CD1c-positive myeloid dendritic cell (primary cell): ENCODE measurements at regions not wholly inside any gene's neighbourhood (a gene's known extent, or its start where the extent isn't known, plus 50 kb on each side); places are given as distances from the start of the nearest gene placed in this dataset.
"Not testable (repeated sequence)": the region's sequence is repeated elsewhere in the genome, so short reads cannot be mapped to it uniquely, and the experiment has no call there.

Source experiments
- DNase-seq: peaks from one replicate; pipeline ENCODE4 v3.0.0-alpha.2; 2016; ENCODE audit errors: extremely low spot score

DNA sequence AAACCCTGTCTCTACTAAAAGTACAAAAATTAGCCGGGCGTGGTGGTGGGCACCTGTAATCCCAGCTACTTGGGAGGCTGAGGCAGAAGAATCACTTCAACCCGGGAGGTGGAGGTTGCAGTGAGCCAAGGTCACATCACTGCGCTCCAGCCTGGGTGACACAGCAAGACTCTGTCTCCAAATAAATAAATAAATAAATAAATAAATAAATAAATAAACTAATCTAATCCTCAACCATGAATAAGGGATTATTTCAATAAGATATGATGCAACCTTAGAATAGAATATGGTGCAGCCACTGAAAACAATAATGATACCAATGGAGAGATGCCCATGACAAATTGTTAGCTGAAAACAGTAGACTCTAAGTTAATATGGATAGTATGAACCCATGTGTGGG is 270.0 kb downstream of the MEX3B start:
- not testable (repeated sequence) for DNase-seq

DNA sequence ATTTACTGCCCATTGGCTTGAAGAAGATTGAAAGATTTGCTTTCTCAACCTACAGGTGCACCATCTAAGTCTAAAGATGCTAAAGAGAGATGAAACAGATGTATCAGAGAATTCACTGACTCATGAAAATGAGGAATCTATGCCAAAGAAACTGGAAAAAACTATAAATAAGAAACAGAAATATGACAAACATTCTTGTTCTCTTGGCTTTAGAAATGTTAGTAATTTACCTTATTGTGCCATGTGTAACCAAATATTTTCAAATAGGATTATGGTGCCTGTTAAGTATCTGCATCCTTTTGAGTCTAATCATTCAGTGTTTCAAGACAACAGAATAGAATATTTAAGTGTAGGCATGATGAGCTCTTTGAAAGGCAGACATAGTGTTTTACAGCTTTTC is 271.5 kb downstream of the MEX3B start:
- DNase-seq: no peak

GRCh38 chr15:81768773-81769172 is 277.0 kb downstream of the MEX3B start:
- no peak for DNase-seq

GRCh38 chr15:81766829-81767475 is 278.9 kb downstream of the MEX3B start:
- DNase-seq: no peak

GRCh38 chr15:81765816-81766215 is 280.0 kb downstream of the MEX3B start:
- no peak for DNase-seq

DNA sequence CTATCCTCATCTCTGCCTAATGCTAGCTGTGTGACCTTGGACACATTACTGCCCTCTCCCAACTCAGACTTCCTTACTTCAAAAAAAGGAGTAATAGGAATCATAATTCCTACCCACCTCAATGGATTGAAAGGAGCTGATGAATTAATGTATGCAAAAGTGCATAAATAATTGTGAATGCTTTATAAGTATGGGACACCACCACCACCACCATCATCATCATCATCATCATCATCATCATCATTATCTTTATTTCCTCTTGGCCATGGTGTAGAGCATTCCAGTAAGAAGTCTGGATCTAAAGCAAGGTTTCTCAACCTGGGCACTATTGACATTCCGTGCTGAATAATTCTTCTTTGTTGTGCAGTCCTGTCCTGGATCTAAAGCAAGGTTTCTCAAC is 282.5 kb downstream of the MEX3B start:
- no peak for DNase-seq

- DNase-seq: no peak
Measured at GRCh38 chr15:81760686-81761085, 285.1 kb downstream of the MEX3B start.

GRCh38 chr15:81758818-81759284 is 287.0 kb downstream of the MEX3B start:
- DNase-seq: no peak

DNA sequence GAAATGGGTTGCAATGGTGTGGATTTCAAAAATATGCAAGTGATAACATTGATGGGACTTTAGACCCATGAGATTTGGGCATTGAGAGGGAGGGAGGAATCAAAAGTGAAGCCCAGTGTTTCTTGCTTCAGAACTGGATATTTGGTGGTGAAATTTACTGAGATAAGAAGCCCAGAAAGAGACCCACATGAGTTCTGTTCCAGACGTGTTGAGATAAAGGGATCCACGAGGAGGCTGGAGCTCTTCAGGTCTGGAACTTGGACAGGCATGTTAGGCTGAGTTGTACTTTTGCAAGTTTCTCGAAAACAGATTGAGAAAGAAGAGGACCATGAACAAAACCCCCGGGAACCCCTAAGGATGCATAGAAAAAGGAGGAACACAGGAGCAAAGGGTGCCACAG is 290.2 kb downstream of the MEX3B start:
- no peak for DNase-seq

GRCh38 chr15:81754078-81754477 is 291.7 kb downstream of the MEX3B start:
- no peak for DNase-seq

DNA sequence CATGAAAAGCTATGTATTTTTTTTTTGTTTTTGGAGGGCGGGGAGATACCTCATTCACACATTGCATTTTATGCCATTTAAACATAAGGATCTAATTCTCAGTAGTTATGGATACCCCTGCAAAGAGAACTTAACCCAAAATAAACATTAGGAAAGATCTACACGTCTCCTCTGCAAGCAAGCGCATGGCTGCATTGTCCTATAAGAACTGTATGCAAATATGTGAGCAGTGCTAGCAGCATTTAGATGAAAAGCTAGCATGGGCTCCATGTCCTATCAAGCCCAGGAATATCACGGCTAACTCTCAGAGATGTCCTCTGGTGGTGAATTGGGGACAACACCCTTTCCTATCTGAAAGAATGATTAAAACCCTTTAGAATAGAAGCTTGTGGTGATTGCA is 292.8 kb downstream of the MEX3B start:
- DNase-seq: no peak

GRCh38 chr15:81752546-81752942 is 293.3 kb downstream of the MEX3B start:
- DNase-seq: no peak

DNA sequence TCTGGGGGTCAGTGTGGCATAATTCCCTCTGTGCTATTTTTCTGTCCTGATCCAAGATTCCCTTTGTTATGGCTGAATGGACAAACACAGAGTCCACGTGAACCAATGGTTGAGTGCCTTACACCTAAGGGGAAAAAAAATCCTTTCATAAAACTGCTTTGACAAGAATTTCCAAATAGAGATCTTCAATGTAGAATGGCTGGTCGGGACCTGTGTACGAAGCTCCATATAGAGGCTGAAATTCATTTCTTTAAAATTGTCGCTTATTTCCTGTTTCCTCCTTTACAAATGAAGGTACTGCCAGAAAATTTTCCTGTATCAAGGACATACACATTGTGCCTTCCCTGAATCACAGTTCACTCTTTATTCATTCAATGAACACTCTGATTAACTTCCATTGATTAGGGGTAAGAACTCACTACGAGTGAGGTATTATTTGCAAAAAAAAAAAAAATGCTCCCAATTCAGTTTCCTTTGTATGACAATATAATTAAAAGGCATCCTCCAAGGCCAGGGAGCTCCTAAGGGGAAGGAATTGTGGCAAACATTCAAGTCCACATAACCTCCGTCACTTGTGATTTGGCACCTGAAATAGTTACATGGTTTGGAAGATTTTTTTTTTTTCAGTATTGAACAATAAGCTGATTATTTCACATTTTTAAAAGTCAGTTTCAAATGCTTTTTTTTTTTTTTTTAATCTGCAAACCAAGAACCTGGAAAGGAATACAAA is 293.8 kb downstream of the MEX3B start:
- DNase-seq: no peak

DNA sequence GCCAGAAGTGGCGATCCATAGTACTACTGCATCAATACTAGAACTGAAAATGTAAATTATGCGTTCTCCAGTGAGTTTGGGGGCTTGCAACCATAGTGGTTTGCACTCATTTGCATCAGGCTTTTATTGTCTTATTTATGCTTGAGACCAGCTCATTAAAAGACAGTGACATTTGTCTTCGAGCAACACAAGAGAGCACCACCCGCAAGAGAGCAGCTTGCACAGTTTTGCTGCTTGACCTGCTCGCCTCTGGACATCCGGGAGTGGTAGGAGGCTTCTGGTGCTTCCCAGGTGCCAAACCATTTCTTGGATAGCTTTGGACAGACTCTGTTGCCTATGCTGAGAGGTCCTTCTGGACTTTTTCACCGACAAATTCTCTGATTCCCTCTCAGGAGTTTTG is 294.6 kb downstream of the MEX3B start:
- DNase-seq: no peak

- no peak for DNase-seq
Measured at GRCh38 chr15:81749716-81750375, 296.0 kb downstream of the MEX3B start.

DNA sequence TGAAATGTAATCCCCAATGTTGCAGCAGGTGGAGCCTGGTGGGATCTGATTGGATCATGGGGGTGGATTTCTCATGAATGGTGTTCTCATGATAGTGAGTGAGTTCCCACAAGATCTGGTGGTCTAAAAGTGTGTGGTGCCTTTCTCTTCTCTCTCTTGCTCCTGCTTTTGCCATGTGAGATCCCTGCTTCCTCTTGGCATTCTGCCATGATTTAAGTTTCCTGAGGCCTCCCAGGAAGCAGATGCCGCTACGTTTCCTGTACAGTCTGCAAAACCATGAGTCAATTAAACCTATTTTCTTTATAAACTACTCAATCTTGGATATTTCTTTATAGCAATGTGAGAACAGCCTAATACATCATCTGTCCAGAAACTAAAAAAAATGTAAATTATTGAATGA is 298.3 kb downstream of the MEX3B start:
- DNase-seq: no peak

DNA sequence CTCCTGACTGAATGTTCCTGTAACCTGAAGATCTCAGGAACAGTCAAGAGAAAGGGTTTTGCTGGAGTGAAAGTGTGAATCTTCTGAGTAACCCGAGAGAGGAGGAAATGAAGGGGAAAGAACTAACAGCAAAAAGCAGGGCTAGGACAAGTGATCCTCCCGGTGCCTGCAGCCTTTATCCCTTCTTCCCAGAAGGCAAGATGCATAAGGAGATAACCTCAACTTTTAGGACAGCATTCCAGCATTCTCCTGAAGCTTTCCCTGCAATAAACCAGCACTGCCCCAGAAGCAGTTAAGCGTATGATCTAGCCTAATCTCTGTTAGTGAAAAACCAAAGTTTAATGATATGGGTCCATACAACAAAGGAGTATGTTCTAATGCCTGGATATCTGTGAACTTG is 298.8 kb downstream of the MEX3B start:
- DNase-seq: no peak

GRCh38 chr15:81744364-81744763 is 301.5 kb downstream of the MEX3B start:
- no peak for DNase-seq

DNA sequence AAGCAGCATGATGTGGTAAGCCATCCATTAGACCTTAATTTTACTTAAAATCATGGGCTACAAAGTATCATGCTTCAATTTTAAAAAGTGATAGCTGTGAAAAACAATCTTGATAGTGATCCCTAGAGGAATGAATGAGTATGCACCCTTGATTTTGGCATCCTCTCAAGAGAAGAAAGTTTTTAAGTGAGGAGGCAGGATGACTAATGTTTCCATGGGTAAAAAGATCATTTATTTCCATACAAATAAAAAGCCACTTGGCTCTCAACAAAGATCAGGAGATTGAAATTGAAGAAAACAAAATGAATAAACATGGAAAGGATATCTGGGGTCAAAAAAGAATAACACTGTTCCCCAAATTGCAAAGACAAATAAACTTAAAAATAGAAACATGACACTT is 305.4 kb downstream of the MEX3B start:
- DNase-seq: no peak

DNA sequence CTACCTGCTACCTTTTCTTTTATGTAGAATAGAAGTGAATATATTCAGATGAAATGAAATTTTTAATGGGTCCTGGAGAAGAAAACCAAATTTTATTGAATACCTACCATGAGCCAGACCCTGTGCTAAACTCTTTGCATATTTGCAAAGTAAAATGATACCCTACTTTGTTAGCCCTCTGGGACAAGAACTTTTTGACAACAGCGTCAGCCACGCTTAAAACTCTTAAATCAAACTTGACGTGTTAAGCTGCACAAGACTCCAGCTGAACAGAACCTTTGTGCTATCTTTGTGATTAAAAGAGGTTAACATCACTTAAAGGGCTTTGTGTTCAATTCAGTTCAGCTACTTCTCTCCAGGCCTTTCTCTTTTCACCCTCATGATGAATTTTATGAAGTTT is 316.5 kb downstream of the MEX3B start:
- no peak for DNase-seq

DNA sequence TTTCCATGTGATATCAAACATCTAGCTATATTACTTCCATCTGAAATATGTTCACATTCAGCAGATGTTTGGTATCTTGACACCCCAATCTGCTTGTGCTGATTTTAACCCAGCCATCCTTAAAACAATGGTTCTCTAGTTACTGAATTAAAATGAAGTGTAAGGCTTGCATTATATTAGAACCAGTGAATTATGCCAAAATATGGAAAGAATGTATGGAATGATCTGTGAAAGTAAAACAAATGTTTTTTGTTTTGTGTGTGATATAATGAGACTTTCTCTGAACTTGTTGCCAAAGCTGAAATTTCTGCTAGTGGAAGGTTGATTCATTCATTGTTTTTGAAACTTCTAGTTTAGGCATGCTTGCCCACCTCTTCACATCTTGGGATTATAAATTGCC is 317.1 kb downstream of the MEX3B start:
- DNase-seq: no peak

GRCh38 chr15:81725590-81725989 is 320.2 kb downstream of the MEX3B start:
- DNase-seq: no peak

DNA sequence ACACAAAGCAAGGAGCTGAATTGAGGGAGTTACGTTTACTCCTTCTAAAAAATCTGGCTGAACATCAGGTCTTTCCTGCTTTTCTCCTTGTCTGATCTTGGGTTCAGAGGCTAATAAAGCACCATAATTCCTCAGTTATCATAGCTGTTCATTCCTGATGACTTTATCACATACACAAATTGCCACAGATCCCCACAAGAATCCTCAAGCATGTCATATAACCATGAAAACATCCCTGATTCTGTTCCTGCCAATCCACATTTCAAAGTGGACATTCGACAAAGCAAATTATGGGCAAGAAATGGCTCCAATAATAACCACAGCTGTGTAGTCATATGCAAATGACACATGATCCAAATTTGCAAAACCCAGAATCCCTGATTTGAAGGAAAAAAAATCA is 321.3 kb downstream of the MEX3B start:
- no peak for DNase-seq
